GM21381 (cell line): ENCODE measurements at regions not wholly inside any gene's neighbourhood (a gene's known extent, or its start where the extent isn't known, plus 50 kb on each side); places are given as distances from the start of the nearest gene placed in this dataset.
"Not testable (repeated sequence)": the region's sequence is repeated elsewhere in the genome, so short reads cannot be mapped to it uniquely, and the experiment has no call there.

ENCODE experiments used
- ATAC-seq: cut with Tn5 transposase; IDR thresholded peaks from one replicate; pipeline ENCODE4 v1.9.1; 2021; ENCODE audit warnings: mild to moderate bottlenecking, moderate library complexity; ENCODE audit not compliant: unreplicated experiment

DNA sequence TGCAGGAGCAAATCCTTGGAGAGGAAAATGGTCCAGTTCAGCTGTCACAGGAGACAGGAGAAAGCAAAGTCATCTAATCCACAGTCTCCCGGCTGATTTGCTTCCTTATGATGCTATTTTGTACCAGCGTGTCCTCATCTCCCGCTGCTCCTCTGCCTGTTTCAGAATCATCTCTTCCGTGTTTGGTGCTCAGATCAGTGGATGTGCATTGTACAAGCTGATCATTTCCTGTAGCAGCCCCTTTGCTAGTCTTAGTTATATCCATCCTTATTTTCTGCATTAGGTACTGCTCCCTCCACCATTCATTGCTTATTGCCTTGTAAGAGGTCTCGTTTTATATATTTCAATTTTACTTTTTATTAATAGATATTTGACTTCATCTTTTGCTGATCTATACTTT, 219.9 kb upstream of the PRSS58 start:
- ATAC-seq, result not testable (repeated sequence)

DNA sequence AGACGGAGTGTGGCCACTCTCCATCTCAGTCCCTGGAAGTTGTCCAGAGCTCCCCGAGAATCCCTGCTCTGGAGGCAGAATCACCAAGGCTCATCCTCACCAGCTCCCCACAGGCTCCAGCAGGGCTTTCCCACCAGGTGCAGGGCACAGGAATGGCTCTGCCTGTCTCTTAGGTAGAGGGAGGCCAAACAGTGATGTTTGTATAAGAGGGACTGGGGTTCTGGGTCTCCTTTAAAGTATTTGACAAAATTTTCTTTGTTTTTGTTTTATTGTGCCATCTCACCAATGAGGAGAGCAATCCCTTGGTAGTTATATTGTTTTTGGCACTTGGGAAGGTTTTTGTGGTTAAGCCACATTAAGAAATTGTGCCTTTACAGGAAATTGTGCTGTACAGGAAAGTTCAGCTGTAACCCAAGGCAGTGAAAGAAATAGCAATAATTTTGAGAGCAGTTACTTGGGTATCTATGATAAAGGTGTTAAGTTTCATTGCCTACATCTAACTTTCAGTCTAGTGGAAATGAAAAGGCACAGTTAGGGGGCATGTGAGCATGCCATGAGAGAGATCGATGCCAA, 219.3 kb upstream of the PRSS58 start:
- ATAC-seq, result no peak

DNA sequence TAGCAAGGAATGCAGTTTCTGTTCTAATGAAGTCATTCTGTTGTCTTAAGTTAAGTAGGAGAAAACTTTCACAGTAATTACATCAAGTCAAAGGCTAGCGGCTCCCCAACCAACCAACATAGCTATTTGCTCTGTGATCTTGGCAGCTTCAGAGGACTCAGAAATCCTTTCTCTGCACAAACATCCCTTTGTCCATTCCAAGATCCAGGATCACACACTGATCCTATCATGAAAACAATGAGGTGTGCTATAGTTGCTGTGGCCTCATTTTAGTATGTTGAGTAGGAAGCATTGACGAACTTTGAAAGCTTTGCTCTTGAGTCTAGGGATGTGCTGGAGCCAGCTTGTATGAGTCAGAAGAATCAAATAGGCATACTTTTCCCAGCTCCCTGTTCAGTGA, 218.2 kb upstream of the PRSS58 start:
- ATAC-seq, result no peak

DNA sequence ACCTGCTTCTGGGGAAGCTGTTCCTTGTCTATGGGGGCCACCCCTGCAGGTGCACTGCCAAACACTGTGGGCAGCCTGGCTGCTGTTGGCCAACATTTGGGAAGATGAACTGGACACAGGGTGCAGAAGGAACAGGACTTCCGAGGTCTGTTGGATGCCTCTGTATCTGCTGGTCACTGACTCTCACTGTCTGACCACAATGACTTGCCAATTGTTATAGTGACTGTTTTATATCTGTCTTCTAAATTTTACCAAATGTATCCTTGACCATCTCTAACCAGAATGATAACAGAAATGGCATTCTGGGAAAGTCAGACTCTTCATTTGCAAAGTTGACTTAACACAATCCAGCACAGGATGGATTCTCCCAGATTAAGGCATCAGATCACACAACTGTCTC, 214.0 kb upstream of the PRSS58 start:
- no peak for ATAC-seq

DNA sequence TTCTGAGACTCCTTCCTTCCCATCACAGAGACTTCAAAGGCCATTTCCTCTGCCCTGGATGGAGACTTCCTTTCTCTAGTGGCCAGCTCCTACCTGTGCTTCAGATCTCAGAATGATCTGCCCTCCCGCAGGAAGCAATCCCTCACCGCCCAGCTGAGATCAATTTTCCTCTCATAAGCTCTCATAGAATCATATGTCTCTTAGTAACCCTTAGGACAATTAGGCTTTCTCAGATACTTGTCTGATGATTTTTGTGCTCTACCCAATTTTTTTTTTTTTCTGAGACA, 212.6 kb upstream of the PRSS58 start:
- no peak for ATAC-seq

DNA sequence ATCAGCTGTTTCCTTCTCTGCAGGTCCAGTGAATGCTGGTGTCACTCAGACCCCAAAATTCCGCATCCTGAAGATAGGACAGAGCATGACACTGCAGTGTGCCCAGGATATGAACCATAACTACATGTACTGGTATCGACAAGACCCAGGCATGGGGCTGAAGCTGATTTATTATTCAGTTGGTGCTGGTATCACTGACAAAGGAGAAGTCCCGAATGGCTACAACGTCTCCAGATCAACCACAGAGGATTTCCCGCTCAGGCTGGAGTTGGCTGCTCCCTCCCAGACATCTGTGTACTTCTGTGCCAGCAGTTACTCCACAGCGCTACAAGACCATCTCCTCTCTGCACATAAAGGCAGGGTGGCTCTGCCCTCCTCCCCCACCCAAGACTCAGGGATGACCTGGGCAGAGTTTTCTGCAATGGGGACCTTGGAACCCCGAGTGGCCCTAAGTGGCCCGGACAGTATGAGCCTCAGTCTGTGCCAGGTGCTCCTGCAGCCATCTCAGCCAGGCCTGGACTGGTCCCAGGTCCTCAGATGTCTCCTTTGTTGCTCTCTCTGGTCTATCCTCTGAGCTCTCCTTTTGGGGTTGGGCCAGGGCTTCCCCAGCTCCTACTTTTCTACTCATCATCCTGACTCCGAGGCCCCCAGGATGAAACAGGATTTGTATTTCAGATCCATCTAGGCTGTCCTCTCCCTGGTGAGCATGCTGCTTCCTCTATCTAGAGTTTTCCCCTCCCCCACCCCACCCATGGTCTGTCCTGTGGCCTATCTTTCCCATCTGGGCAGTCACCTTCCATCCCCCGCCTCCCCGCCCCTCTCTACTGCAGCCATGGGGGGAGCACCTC, 212.1 kb upstream of the PRSS58 start:
- no peak for ATAC-seq

DNA sequence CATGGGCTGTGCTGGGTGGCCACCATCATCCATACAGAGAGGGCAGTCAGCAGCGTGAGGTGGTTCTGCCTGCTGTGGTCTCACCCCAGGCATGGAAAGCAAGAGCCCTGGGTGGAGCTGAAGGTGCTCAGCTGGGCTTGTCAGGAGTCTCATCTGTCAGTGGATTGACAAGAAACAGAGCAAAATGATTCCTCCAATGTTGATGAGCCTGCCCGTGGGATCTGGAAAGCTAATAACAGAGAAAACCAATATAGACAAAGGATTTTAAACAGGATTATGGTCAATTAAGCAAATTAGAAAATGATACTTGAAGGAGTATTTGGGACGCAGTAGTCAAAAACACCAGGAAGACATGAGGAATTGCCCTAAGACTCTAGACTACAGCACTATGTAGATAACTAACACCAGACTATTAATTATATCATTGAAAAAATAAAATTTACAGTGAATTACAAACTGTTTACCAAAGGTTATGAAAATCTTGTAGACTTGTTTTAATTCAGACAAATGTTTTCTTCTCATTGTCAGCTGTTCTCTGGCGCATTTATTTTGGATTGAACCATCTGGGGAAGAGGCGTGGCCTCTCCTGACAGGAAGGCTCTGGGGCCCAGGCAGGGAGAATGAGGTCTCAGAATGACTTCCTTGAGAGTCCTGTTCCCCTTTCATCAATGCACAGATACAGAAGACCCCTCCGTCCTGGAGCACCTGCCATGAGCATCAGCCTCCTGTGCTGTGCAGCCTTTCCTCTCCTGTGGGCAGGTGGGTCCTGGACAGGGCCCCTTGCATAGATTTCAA, 211.2 kb upstream of the PRSS58 start:
- ATAC-seq, result no peak

DNA sequence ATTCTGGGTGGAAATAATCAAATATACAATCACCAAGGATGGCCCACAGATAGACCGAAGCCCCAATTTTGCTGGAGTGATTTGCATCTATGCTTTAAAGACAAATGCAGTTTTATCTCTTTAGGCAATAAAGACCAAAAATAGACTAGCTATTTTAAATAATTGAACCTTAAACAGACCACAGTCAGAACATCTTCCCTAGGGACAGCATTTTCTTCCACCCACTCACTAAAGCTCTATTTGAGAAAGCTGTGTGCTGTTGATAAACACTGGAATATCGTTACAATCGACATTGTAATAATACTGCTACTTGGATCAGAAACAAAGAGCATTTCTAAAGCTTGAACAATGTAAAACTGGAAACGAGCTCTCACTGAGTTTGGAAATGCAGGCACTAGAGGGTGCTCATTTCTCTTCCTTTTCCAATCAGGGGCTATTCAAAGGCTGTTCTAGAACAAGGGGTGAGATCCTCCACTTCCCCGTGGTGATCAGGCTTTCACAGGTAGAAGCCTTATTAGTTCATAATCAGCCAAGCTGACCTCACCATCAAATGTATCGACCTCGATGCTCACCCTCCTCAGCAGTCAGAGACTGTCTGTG, 209.3 kb upstream of the PRSS58 start:
- ATAC-seq, result not testable (repeated sequence)

DNA sequence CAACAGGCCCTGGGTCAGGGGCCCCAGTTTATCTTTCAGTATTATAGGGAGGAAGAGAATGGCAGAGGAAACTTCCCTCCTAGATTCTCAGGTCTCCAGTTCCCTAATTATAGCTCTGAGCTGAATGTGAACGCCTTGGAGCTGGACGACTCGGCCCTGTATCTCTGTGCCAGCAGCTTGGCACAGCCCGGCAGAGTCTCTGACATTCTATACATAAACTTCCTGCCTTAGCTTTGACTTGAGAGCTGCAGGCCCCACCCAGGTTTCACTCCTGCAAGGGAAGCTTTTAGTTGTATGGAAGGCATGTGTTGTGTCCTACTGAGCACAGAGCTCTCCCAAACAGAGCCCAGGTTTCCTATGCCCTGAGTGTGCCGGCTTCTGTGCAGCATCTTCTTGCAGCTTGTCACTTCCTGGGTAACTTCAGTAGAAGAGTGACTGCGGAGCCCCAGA, 205.6 kb upstream of the PRSS58 start:
- ATAC-seq, result peak; percentile 44

DNA sequence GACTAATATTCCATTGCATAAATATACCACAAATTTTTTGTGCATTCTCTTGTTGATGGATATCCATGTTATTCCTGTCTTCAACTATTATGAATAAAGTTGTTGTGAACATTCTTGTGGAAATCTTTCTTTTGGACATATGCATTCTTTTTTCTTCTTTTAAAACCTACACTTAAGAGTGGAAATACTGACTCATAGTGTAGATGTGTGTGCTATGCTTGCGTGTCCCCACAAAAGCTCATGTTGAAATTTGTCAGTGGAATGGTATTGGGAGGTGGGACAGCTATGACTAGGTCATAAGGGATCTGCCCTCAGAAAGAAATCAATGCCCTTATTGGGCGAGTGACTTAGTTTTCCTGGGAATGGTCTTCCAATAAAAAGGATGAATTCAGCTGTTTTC, 203.6 kb upstream of the PRSS58 start:
- no peak for ATAC-seq

DNA sequence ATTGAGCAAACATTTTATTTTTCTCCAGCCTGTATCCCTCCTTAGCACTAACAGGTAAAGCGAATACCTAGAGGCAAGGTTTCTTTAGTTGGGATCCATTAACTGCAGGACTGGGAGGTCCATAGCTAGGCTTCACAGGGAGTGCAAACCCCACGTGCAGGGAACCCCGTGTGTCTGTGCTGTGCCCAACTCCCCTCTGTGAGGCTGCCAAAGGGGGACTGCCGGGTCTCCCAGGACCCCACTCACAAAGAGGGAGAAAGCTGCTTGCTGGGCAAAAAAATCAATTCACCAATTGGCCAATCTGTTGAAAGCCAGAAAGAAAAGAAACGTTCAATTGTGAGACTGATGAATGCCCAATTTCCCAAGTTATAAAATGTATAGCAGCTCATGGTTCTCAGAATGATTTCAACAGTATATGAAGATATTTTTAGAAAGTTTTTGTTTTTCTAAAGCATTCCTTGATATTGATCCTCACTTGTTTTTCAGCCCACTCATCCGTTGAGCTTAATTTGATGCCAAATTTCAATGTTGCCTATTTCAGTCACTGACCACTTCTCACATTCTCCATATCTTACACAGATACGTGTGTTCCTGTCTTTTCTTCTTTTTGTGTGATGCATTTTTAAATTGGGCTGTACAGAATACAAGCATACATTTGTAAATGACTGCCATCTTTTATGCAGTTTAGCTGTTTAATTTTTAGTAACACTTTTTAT, 202.7 kb upstream of the PRSS58 start:
- no peak for ATAC-seq

DNA sequence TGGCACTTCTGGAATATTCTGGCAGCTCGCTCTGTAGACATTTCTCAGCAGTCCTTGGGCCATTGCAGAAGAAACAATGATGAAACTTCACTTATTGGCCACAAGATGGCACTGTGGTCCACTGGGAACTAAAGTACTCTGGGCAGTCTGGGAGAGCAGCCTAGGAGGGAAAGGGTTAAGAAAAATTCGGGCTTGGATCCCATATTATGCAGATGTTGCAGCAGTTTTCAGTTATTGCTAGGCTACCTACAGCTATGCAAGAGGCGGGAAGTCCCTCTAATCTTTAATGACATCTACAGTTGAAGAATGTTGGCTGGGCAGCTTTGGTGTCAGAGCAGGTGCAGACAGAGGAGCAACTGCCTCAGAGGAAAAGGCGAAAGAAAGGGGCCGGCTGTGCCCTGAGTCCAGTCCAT, 201.7 kb upstream of the PRSS58 start:
- ATAC-seq, result peak; percentile 69

DNA sequence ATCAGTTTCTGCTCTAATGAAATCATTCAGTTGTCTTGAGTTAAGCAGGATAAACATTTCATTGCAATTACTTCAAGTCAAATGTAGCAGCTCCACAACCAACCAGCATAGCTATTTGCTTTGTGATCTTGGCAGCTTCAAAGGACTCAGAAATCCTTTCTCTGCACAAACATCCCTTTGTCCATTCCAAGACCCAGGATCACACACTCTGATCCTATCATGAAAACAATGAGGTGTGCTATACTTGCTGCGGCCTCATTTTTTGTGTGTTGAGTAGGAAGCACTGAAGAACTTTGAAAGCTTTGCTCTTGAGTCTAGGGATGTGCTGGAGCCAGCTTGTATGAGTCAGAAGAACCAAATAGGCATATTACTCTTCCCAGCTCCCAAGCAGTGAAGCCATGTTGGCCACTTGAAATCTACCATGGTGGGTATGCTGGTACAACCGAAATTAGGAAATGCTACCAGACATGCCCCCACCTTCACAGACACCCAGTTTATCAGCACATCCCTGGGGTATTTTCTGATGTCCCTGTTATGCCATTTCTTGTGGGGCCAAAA, 199.4 kb upstream of the PRSS58 start:
- no peak for ATAC-seq

DNA sequence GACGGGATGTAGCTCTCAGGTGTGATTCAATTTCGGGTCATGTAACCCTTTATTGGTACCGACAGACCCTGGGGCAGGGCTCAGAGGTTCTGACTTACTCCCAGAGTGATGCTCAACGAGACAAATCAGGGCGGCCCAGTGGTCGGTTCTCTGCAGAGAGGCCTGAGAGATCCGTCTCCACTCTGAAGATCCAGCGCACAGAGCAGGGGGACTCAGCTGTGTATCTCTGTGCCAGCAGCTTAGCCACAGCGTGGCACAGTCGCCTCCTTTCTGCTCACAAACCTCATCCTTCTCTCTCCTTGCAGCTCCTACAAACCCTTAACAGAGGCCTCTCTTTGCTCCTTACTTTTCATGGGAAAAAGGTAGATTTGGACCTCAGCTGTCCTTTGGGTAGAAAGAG, 197.5 kb upstream of the PRSS58 start:
- ATAC-seq, result no peak

DNA sequence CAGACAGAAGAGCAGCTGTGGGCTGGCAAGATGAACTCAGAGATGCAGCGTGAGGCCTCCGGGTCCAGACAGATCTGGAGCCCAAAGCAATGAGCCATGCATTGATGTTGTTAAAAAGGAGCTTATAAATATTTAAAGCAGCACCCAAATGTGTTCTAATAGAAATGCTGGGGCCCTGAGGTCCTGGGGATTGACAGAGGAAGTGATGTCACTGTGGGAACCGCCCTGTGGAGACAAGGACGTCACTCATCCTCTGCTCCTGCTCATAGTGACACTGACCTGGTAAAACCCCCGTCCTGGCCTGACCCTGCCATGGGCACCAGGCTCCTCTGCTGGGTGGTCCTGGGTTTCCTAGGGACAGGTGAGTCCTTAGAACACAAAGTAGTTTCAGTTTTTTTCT, 197.0 kb upstream of the PRSS58 start:
- ATAC-seq, result no peak

DNA sequence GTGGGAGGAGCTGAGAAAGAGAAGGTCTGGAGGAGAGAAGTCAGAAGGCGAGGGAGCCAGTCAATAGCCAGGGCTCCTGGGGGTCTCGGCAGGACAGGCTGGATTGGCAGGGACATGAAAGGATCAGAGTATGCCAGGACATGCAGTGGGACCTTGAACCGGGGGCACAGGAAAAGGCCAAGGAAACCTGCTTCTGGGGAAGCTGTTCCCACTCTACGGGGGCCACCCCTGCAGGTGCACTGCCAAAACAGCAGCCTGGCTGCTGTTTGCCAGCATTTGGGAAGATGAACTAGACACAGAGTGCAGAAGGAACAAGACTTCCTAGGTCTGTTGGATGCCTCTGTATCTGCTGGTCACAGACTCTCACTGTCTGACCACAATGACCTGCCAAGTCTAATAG, 194.9 kb upstream of the PRSS58 start:
- no peak for ATAC-seq

DNA sequence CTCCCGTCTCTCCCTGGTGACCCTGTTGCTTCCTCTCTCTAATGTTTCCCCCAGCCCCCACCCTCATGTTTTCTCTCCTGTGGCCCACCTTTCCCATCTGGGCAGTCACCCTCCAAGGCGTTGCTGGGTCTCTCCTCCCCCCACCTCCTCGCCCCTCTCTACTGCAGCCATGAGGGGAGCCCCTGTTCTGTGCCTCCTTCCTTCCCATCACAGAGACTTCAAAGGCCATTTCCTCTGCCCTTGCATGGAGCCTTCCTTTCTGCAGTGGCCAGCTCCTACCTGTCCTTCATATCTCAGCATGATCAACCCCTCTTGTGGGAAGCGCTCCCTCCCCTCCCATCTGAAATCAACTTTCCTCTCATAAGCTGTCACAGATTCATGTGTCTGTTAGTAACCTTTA, 194.0 kb upstream of the PRSS58 start:
- ATAC-seq, result no peak

DNA sequence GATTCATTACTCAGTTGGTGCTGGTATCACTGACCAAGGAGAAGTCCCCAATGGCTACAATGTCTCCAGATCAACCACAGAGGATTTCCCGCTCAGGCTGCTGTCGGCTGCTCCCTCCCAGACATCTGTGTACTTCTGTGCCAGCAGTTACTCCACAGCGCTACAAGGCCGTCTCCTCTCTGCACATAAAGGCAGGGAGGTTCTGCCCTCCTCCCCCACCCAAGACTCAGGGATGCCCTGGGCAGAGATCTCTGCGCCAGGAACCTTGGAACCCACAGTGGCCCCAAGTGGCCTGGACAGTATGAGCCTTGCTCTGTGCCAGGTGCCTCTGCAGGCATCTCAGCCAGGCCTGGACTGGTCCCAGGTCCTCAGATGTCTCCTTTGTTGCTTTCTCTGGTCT, 193.4 kb upstream of the PRSS58 start:
- ATAC-seq, result no peak

DNA sequence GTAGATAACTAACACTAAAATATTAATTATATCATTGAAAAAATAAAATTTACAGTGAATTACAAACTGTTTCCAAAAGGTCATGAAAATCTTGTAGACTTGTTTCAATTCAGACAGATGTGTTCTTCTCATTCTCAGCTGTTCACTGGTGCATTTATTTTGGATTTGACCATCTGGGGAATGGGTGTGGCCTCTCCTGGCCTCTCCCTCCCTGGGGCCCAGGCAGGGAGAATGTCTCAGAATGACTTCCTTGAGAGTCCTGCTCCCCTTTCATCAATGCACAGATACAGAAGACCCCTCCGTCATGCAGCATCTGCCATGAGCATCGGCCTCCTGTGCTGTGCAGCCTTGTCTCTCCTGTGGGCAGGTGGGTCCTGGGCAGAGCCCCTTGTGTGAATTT, 192.8 kb upstream of the PRSS58 start:
- ATAC-seq, result no peak

DNA sequence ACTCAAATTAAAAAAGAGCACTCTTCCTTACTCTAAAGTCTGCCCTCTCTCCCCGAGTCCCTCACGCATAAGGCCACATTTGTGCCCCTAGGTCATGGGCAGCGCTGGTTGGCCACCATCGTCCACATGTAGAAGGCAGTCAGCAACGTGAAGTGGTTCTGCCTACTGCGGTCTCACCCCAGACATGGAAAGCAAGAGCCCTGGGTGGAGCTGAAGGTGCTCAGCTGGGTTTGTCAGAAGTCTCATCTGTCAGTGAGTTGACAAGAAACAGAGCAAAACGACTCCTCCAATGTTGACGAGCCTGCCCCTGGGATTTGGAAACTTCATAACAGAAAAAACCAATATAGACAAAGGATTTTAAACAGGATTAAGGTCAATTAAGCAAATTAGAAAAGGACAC, 192.3 kb upstream of the PRSS58 start:
- ATAC-seq, result no peak

DNA sequence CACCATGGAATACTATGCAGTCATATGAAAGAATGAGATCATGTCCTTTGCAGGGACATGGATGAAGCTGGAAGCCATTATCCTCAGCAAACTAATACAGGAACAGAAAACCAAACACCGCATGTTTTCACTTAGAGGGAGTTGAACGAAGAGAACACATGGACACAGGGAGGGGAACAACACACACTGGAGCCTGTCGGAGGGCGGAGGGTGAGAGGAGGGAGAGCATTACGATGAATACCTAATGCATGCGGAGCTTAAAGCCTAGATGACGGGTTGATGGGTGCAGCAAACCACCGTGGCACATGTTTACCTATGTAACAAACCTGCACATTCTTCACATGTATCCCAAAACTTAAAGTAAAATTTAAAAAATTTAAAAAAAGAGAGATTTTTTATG, 191.0 kb upstream of the PRSS58 start:
- ATAC-seq, result not testable (repeated sequence)
